ENCODE measurements at regions not wholly inside any gene's neighbourhood (a gene's known extent, or its start where the extent isn't known, plus 50 kb on each side); places are given as distances from the start of the nearest gene placed in this dataset.

DNA sequence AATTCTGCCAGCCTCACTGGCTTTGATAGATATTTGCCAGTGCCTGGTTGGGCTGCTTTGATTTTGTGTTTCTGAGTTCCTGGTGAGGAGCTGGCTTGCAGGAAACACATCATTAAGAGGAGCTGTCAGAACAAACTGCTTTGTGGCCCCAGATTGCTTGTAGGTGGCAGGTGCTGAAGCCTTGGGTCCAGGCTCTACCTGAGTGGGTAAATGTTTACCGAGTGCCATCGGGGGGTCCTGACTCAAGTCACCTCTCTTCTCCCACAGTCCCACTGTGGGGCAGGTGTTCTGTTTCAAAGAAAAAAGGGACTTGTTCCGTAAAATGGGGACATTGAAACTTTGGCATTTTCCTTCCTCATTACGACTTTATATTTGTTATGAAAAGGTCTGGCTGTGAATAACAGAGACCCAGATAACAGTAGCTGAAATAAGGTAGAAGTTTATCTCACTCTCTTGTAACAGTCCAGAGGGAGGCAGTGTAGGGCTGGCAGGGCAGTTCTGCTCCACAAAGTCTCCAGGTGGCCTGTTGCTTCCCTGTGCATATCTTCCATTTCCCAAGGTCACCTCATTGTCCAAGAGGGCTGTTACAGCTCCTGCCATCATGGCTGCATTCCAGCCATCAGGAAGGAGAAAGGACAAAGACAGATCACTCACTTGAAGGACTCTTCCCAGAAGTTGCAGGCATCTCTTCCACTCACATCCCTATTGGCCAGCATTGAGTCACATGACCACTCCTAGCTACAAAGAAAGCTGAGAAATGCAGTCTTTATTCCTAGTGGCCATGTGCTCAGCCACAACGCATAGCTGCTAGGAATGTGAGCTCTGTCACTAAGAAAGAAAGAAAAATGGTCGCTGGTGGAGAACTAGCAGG lies 149.9 kb upstream of the KCNG1 start:
- H3K79me2 ChIP-seq (ENCODE audit: insufficient read depth): no peaks in the 10 kb centered on the region
- H3K9me2 ChIP-seq: no peaks in the 10 kb centered on the region
- no peaks in the 10 kb centered on the region for H3F3A ChIP-seq (replicated peaks; ENCODE audit: insufficient read depth)
- ChIA-PET CTCF (interaction anchor here (0.6 to 1.5 kb wide), 2 partner anchors 8 to 117 kb away, joined by 3 to 4 read pairs; no protein-coding TSS in a partner anchor), POLR2A (no interaction called here)
- no peak overlapping the region for H3K4me2 ChIP-seq
- TF ChIP-seq SMC3 (IDR thresholded peaks at IDR 0.05; ENCODE audit: low read depth, low read length) (no peak), TCF12 (IDR thresholded peaks at IDR 0.05) (no peak), POLR2AphosphoS5 (IDR thresholded peaks at IDR 0.05; ENCODE audit: low read depth, low read length) (no peak), NFIC (IDR thresholded peaks at IDR 0.05; ENCODE audit: borderline replicate concordance) (no peak), CHD2 (IDR thresholded peaks at IDR 0.05; ENCODE audit: low read length, partially characterized antibody) (no peak), USF1 (IDR thresholded peaks at IDR 0.05; ENCODE audit: borderline replicate concordance, low read depth) (peak; percentile 35; the same call in 1 of the 2 replicates)
- TF ChIP-seq, protein P1, sequence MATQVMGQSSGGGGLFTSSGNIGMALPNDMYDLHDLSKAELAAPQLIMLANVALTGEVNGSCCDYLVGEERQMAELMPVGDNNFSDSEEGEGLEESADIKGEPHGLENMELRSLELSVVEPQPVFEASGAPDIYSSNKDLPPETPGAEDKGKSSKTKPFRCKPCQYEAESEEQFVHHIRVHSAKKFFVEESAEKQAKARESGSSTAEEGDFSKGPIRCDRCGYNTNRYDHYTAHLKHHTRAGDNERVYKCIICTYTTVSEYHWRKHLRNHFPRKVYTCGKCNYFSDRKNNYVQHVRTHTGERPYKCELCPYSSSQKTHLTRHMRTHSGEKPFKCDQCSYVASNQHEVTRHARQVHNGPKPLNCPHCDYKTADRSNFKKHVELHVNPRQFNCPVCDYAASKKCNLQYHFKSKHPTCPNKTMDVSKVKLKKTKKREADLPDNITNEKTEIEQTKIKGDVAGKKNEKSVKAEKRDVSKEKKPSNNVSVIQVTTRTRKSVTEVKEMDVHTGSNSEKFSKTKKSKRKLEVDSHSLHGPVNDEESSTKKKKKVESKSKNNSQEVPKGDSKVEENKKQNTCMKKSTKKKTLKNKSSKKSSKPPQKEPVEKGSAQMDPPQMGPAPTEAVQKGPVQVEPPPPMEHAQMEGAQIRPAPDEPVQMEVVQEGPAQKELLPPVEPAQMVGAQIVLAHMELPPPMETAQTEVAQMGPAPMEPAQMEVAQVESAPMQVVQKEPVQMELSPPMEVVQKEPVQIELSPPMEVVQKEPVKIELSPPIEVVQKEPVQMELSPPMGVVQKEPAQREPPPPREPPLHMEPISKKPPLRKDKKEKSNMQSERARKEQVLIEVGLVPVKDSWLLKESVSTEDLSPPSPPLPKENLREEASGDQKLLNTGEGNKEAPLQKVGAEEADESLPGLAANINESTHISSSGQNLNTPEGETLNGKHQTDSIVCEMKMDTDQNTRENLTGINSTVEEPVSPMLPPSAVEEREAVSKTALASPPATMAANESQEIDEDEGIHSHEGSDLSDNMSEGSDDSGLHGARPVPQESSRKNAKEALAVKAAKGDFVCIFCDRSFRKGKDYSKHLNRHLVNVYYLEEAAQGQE (IDR thresholded peaks at IDR 0.05; ENCODE audit: low read depth, low read length): no peak
- no peaks in the 10 kb centered on the region for H3K36me3 ChIP-seq (replicated peaks in 1 of 2; ENCODE audit: control insufficient read depth in 1 of 2, insufficient read depth in 2 of 2, low read length in 1 of 2)
- no peak for DNase-seq
- H2AFZ ChIP-seq (ENCODE audit: low read depth): no peak overlapping the region
- no peaks in the 10 kb centered on the region for H4K20me1 ChIP-seq (ENCODE audit: insufficient read depth)
- no peak overlapping the region for H3K4me3 ChIP-seq (ENCODE audit: low read depth in 2 of 2, low read length in 1 of 2)
- H3K9me3 ChIP-seq: no peaks in the 10 kb centered on the region
- WGBS (ENCODE audit: low lambda C conversion rate): 66% methylated on average over 6 of the region's 6 CpGs
- H3K27ac ChIP-seq (ENCODE audit: low read depth in 2 of 2, low read length in 1 of 2): no peak overlapping the region
- no peak overlapping the region for H3K9ac ChIP-seq
- H3K27me3 ChIP-seq (ENCODE audit: insufficient read depth): no peaks in the 10 kb centered on the region
- H3K4me1 ChIP-seq (ENCODE audit: control insufficient read depth in 1 of 2, insufficient read depth in 2 of 2, low read depth in 1 of 2, low read length in 1 of 2): peaks cover 0 to 12% of the 10 kb centered on the region in 2 experiments; a peak in 1 of 4 replicates

DNA sequence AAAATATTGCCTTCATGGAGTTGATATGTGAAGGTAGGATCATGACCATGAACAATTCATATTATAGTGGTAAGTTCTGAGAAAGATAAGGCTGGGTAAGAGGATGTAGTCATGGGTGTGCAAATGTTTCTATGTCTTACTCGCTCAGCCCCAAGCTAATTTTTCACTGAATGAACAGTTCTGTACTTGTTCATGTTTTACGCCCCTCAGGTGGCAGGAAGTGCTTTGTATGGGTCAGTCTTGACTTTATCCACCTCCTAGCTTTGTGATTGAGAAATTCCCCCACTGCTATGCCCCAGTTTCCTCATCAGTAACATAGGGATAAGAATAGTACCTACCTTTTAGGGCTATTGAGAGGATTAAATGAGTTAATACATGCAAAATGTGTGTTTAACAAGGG lies 148.2 kb upstream of the KCNG1 start:
- no peaks in the 10 kb centered on the region for H3K79me2 ChIP-seq (ENCODE audit: insufficient read depth)
- H3K36me3 ChIP-seq (replicated peaks in 1 of 2; ENCODE audit: control insufficient read depth in 1 of 2, insufficient read depth in 2 of 2, low read length in 1 of 2): no peaks in the 10 kb centered on the region
- no peaks in the 10 kb centered on the region for H3K9me2 ChIP-seq
- no peaks in the 10 kb centered on the region; a peak in 1 of 4 replicates for H3K4me1 ChIP-seq (ENCODE audit: control insufficient read depth in 1 of 2, insufficient read depth in 2 of 2, low read depth in 1 of 2, low read length in 1 of 2)
- H3K4me3 ChIP-seq (ENCODE audit: low read depth in 2 of 2, low read length in 1 of 2): no peak overlapping the region
- no peaks in the 10 kb centered on the region for H4K20me1 ChIP-seq (ENCODE audit: insufficient read depth)
- no peak overlapping the region for H3K4me2 ChIP-seq
- H3K27ac ChIP-seq (ENCODE audit: low read depth in 2 of 2, low read length in 1 of 2): no peak overlapping the region
- no peak overlapping the region for H2AFZ ChIP-seq (ENCODE audit: low read depth)
- WGBS (ENCODE audit: low lambda C conversion rate): 5% methylated on average over 2 of the region's 2 CpGs
- DNase-seq: no peak
- POLR2A ChIA-PET: no interaction called here
- TF ChIP-seq, protein P2, sequence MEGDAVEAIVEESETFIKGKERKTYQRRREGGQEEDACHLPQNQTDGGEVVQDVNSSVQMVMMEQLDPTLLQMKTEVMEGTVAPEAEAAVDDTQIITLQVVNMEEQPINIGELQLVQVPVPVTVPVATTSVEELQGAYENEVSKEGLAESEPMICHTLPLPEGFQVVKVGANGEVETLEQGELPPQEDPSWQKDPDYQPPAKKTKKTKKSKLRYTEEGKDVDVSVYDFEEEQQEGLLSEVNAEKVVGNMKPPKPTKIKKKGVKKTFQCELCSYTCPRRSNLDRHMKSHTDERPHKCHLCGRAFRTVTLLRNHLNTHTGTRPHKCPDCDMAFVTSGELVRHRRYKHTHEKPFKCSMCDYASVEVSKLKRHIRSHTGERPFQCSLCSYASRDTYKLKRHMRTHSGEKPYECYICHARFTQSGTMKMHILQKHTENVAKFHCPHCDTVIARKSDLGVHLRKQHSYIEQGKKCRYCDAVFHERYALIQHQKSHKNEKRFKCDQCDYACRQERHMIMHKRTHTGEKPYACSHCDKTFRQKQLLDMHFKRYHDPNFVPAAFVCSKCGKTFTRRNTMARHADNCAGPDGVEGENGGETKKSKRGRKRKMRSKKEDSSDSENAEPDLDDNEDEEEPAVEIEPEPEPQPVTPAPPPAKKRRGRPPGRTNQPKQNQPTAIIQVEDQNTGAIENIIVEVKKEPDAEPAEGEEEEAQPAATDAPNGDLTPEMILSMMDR (IDR thresholded peaks at IDR 0.05): no peak
- TF ChIP-seq FOSL2 (IDR thresholded peaks at IDR 0.05; ENCODE audit: borderline replicate concordance, low read depth) (no peak), RAD21 (IDR thresholded peaks at IDR 0.05; ENCODE audit: low read length) (no peak), ELF1 (IDR thresholded peaks at IDR 0.05) (no peak), TEAD4 (IDR thresholded peaks at IDR 0.05; ENCODE audit: borderline replicate concordance, insufficient read depth) (no peak), USF1 (IDR thresholded peaks at IDR 0.05; ENCODE audit: borderline replicate concordance, low read depth) (no peak)
- no peaks in the 10 kb centered on the region for H3K9me3 ChIP-seq
- H3K9ac ChIP-seq: no peak overlapping the region
- H3K27me3 ChIP-seq (ENCODE audit: insufficient read depth): no peaks in the 10 kb centered on the region
- H3F3A ChIP-seq (replicated peaks; ENCODE audit: insufficient read depth): no peaks in the 10 kb centered on the region
- CTCF ChIA-PET: no interaction called here

All from SK-N-SH (cell line).